ENCODE measurements at regions not wholly inside any gene's neighbourhood (a gene's known extent, or its start where the extent isn't known, plus 50 kb on each side); places are given as distances from the start of the nearest gene placed in this dataset.
A peak's percentile ranks its signal among the peaks of the same experiment; 100 is the strongest.

GRCh38 chr9:73219985-73220626 is 68.4 kb downstream of the ANXA1 start:
- DNase-seq (ENCODE audit: low read depth), result no peak

- DNase-seq (ENCODE audit: low read depth), result no peak
Measured at GRCh38 chr9:73223594-73223993, 71.9 kb downstream of the ANXA1 start.

GRCh38 chr9:73229543-73229942 is 77.9 kb downstream of the ANXA1 start:
- DNase-seq (ENCODE audit: low read depth), result no peak

GRCh38 chr9:73230251-73230650 is 78.6 kb downstream of the ANXA1 start:
- no peak for DNase-seq (ENCODE audit: low read depth)

GRCh38 chr9:73231203-73231602 is 79.5 kb downstream of the ANXA1 start:
- DNase-seq (ENCODE audit: low read depth), result no peak

- no peak for DNase-seq (ENCODE audit: low read depth)
Measured at GRCh38 chr9:73233359-73234007, 81.8 kb downstream of the ANXA1 start.

GRCh38 chr9:73234008-73234360 is 82.3 kb downstream of the ANXA1 start:
- DNase-seq (ENCODE audit: low read depth), result no peak

- no peak for DNase-seq (ENCODE audit: low read depth)
Measured at GRCh38 chr9:73237140-73237539, 85.5 kb downstream of the ANXA1 start.

- no peak for DNase-seq (ENCODE audit: low read depth)
Measured at GRCh38 chr9:73239570-73240265, 88.1 kb downstream of the ANXA1 start.

- DNase-seq (ENCODE audit: low read depth), result no peak
Measured at GRCh38 chr9:73243078-73243477, 91.4 kb downstream of the ANXA1 start.

- no peak for DNase-seq (ENCODE audit: low read depth)
Measured at GRCh38 chr9:73259086-73259696, 107.5 kb downstream of the ANXA1 start.

- DNase-seq (ENCODE audit: low read depth), result no peak
Measured at GRCh38 chr9:73260506-73260905, 108.8 kb downstream of the ANXA1 start.

GRCh38 chr9:73264631-73265030 is 113.0 kb downstream of the ANXA1 start:
- DNase-seq (ENCODE audit: low read depth), result no peak

- no peak for DNase-seq (ENCODE audit: low read depth)
Measured at GRCh38 chr9:73265876-73266275, 114.2 kb downstream of the ANXA1 start.

- DNase-seq (ENCODE audit: low read depth), result peak; percentile 20
Measured at GRCh38 chr9:73269430-73270101, 117.9 kb downstream of the ANXA1 start.

- peak; percentile 2 for DNase-seq (ENCODE audit: low read depth)
Measured at GRCh38 chr9:73270967-73271721, 119.5 kb downstream of the ANXA1 start.

- no peak for DNase-seq (ENCODE audit: low read depth)
Measured at GRCh38 chr9:73280113-73280512, 128.4 kb downstream of the ANXA1 start.

GRCh38 chr9:73284377-73284776 is 132.7 kb downstream of the ANXA1 start:
- DNase-seq (ENCODE audit: low read depth), result no peak

- no peak for DNase-seq (ENCODE audit: low read depth)
Measured at GRCh38 chr9:73294336-73294735, 142.7 kb downstream of the ANXA1 start.

GRCh38 chr9:73325983-73326382 is 174.3 kb downstream of the ANXA1 start:
- no peak for DNase-seq (ENCODE audit: low read depth)

- DNase-seq (ENCODE audit: low read depth), result no peak
Measured at GRCh38 chr9:73327149-73327548, 175.5 kb downstream of the ANXA1 start.

All from myocyte (in vitro differentiated cells).